AG08395 (cell line): ENCODE measurements at regions not wholly inside any gene's neighbourhood (a gene's known extent, or its start where the extent isn't known, plus 50 kb on each side); places are given as distances from the start of the nearest gene placed in this dataset.
"Not testable (repeated sequence)": the region's sequence is repeated elsewhere in the genome, so short reads cannot be mapped to it uniquely, and the experiment has no call there.

Source experiments
- DNase-seq: peaks from one replicate; pipeline ENCODE4 v3.0.0; 2012; ENCODE audit warnings: mixed read lengths, low spot score

DNA sequence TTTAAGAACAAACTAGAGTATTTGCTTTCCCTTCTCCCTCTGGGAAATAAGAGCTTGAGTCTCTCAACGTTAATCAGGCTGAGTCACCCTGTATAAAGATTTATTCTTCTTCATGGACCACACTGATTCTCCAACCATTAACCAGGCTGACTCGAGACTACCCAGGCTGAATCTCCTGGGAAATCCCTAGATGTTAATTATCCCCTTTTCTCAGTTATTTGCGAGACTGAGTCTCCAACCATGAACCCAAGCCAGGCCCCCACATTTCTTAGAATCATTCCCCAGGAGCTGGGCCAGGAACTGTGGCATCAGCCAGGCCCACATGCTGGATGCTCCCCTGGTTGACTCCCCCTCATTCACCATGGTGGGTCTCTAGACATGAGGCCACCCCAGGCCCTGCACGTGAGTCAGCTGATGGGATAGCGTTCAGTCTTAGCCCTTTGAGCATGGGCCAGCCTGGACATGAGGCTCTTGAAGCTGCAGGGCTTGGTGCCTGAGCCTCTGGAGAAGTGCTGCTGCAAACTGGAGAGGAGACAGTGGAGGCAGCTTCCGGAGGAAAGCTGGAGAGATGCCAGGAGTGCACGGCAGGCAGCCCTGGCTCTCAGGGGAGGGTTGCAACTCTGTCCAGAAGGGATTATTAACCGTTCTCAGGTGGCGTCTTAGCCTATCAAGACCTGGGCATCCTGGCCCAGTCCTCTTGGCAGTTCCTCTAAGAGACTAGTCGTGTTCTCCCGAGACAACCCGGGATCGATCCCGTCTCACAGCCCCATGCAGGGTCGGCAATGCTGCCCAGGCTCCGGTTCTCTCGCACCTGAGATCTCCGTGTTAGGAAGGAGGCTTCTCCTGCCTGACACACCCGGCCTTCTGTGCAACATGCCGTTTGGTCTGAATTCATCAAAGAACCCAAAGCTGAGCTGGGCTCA is 296.6 kb downstream of the ADGRD1 start:
- no peak for DNase-seq

DNA sequence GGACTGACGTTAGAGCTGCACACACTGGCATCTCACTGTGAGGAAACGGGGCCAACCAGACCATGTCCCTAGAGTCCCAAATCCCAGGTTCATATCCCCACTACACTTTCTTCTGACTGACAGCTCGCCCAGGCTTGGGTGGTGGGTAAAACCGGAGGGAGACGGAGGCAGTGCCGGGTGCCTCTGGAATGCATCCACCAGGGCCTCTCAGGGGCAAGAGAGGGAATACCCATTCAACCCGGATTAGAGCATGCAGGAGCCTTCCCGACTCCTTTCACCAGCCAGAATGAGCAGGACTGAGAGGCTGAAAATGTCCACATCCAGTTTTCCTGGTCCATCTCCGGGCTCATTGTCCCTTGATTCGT is 297.2 kb downstream of the ADGRD1 start:
- no peak for DNase-seq

GRCh38 chr12:131251336-131252101 is 297.8 kb downstream of the ADGRD1 start:
- no peak for DNase-seq

DNA sequence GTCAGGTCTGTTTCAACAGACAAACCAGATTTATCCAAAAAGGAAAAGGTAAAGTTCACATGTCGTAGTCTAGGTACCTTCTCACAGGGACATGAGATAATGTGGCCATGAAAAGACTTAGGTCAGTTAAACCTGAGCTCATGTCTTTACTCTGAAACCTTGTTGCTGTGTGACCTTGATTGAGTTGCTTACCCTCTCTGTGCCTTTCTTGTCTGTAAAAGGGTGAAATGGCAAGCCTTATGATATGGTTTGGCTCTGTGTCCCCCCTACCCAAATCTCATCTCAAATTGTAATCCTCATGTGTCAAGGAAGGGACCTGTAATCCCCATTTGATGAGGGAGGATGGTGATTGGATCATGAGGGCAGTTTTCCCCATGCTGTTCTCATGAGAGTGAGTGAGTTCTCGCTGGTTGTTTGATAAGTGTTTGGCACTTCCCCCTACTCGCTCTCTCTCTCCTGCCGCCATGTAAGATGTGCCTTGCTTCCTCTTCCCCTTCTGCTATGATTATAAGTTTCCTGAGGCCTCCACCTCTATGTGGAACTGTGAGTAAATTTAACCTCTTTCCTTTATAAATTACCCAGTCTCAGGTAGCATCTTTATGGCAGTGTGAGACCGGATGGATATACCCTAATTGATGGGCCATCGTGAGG is 299.8 kb downstream of the ADGRD1 start:
- no peak for DNase-seq

GRCh38 chr12:131254374-131254773 is 300.7 kb downstream of the ADGRD1 start:
- no peak for DNase-seq

GRCh38 chr12:131258398-131258797 is 304.7 kb downstream of the ADGRD1 start:
- no peak for DNase-seq

DNA sequence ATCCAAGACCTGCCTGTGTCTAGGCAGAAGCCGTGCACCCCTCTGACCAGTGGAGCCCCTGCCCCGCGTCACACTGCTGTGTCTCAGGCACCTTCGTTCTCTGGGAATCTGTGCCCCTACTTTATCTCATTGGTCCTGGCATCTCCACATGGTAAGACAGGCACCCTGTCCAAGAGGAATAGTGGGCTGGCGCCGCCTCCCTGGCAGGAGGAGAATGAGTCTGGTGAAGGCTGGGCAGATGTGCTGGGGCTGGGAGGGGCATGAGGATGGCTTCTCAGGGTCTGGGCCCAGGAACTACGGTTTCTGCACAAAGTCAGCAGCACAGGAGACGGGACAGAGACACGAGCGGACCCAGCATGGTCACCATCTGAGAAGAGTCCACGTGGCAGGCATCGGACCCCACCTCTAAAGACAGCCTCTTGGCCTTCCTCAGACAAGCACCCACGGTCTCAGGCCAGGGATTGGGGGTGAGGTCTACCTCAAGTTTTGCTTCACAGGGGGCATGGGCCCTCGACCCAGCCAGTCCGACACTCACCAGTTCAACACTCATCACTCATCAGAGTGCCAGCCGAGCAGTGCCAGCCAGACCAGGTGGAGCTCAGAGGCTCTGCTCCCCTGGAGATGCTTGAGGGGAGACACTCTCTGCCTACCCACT is 306.7 kb downstream of the ADGRD1 start:
- no peak for DNase-seq

- no peak for DNase-seq
These were observed 307.2 kb downstream of the ADGRD1 start for GRCh38 chr12:131260954-131261353.

GRCh38 chr12:131261906-131262305 is 308.2 kb downstream of the ADGRD1 start:
- no peak for DNase-seq

DNA sequence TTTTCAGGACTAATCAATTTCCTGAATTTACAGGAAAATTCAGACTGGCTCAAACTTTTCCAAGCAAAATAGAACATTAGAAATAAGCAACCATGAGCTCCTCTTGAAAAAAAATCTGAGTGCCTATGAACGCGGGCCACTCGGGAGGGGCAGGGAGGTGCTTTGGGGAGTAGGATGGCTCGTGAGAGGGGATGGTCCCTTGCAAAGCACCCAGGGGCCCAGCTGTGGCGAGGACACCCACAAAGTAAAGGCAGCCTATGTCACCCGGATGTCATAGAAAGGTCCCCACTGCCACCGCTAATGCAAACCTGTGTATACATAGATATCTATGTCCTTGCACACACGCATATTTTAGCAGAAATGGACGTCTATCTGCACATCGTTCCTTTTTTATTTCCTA is 309.9 kb downstream of the ADGRD1 start:
- no peak for DNase-seq

GRCh38 chr12:131264635-131265034 is 310.9 kb downstream of the ADGRD1 start:
- no peak for DNase-seq

DNA sequence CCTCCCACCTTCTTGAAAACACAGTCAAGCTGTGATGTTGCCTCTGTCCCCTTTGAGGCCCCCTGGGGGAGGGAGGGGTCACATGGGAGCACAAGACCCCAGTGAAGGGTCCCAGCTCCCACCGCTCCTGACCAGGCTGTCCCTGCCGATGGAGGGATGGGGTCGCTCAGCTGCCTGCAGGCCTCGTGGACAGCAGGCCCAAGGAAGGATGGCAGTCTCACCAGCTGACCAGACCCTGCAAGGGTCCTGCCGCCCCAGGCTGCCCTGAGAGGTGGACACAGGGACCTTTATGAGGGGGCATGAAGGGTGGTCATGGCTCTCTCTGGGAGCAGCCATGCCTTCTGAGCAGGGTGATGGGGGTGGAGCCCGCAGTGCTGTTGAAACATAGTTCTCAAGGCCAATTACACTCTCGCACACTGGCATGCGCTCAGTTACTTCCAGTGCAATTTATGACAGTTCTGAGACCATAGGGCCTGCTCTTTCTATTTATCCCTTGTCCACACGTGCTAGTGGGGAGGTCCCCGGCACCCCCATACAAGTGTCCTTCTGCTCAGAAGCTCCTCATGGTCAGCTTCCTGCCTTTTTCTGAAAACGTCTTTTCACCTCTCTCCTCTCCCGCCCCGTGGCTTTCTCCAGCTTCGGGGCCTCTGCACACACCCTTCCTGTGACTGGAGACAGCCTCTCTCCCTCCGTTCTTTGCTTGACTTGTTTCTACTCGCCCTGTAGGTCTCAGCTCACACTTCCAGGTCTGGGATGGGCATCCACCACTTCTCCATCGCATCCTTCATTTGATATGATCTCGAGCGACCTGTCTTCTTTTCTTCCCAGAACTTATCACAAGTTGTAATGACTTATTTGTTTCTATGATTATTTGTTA is 313.1 kb downstream of the ADGRD1 start:
- DNase-seq: no peak

DNA sequence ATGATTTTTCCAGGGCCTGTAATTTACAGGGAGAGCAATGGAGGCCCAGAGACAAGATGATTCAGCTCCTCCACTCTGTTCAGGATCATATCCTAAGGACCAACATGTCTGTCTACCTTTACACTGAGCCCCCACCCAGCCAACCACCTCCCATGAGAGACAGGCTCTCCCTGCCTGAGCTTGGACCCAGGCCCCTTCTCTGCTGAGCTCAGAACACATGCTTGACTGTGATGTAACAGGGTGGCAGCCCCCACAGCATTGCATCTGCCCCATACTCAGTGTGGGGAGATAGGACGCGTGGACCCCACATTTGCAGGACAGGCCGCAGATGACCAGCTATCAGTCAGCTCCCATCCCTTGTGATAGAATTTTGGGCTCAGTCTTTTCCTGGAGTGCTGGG is 313.9 kb downstream of the ADGRD1 start:
- no peak for DNase-seq

- DNase-seq: not testable (repeated sequence)
These were observed 314.4 kb downstream of the ADGRD1 start for GRCh38 chr12:131268123-131268522.

DNA sequence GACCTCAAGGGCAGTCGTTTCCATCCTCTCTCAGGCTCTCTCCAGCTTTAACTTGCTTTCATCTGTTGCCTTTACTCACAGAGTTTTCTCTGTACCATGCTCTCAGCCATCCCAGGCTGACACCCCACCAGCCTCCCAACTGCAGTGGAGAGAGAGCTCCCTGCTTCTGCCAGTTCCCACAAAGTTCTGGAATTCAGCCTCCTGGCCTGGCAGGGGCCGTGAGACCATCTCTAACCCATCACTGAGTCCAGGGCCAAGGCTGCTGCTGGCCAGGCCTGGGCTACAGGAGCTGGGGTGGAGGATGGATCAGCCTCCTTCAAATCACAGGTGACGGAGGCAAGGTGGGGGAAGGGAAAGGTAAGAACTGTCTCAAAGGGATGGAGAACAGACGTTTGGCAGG is 314.9 kb downstream of the ADGRD1 start:
- not testable (repeated sequence) for DNase-seq

DNA sequence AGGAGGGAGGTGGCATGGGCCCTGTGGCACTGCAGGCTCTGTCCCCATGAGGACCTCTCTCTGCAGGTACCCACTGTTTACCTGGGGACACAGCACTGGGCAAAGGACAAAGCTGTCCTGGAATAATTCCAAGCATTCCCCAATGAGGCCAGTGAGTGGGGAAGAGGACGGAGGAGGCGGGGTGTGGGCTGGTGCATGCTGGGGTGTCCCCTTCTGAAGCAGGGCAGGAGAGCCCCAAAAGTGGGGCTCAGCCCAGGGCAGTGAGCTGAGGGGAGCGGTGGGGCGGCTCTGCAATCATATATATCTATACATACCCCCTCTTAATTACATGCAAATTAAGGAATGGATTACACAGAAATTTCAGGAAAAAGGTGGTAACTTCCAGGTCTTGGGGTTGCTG is 315.8 kb downstream of the ADGRD1 start:
- DNase-seq: no peak

DNA sequence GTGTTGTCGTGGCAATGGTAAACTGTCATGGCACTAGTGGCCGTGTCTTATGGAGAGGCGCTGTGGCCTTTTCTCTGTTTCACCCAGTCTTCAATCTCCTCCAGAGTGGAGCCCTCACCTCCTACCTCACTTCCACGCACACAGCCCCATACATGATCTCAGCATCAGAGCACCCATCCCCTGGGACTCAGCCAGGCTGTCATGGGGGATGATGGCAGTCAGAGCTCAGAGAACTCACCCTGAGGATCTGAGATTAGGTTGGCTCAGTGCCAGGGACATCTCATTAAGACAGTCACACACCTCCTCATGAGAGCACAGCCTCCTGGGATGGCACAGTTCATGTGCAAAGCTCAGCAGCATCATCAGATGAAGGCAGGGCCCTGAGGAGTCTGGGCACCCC is 316.3 kb downstream of the ADGRD1 start:
- DNase-seq: not testable (repeated sequence)

DNA sequence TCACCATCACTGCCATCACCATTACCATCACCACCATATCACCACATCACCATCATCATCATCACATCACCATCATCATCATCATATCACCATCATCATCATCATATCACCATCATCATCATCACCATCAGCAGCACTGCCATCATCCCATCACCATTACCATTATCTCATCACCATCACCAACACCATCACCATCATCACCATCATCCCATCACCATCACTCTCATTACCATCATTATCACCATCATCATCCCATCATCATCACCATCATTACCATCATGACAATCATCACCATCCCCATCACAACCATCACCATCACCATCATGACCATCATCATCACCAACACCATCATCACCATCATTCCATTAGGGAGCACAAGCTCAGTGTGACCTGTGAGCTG is 318.0 kb downstream of the ADGRD1 start:
- no peak for DNase-seq

GRCh38 chr12:131272283-131272814 is 318.6 kb downstream of the ADGRD1 start:
- DNase-seq: not testable (repeated sequence)

DNA sequence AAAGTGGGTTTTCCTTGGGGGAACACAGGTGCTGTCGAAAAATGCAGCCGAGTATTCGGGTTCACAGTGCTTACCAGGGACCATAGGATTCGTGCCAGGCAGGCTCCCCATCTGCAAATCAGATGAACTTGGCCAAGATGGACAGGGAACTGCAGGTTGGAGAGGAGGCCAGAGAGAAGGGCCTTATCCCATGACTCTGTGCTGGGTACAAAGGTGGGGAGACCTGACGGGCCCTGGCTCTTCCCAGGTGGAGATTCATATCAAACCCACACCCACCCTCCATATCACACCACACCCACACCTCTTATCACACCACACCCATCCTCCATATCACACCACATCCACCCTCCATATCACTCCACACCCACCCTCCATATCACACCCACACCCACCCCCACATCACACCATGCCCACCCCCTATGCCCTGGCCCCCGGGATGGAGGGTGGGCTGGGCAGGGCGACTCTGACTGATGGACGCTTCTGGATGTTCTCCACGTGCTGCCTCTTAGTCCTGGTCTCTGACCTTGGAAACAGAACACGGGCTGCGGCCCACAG is 319.7 kb downstream of the ADGRD1 start:
- DNase-seq: no peak

- no peak for DNase-seq
These were observed 320.4 kb downstream of the ADGRD1 start for GRCh38 chr12:131274061-131274460.
